ENCODE measurements at regions not wholly inside any gene's neighbourhood (a gene's known extent, or its start where the extent isn't known, plus 50 kb on each side); places are given as distances from the start of the nearest gene placed in this dataset.

- TF ChIP-seq CTCF (IDR thresholded peaks at IDR 0.05) (no peak), POLR2A (IDR thresholded peaks at IDR 0.05) (no peak)
Observed at GRCh38 chr4:72846280-72847111, 223.0 kb downstream of the COX18 start.

Data from breast epithelium (tissue), 3 donors.